HG02870 (cell line): ENCODE measurements at regions not wholly inside any gene's neighbourhood (a gene's known extent, or its start where the extent isn't known, plus 50 kb on each side); places are given as distances from the start of the nearest gene placed in this dataset.
"Not testable (repeated sequence)": the region's sequence is repeated elsewhere in the genome, so short reads cannot be mapped to it uniquely, and the experiment has no call there.

Experiments used
- ATAC-seq: cut with Tn5 transposase; IDR thresholded peaks from one replicate; pipeline ENCODE4 v1.9.1; 2021; ENCODE audit warnings: mild to moderate bottlenecking, moderate library complexity; ENCODE audit not compliant: unreplicated experiment

DNA sequence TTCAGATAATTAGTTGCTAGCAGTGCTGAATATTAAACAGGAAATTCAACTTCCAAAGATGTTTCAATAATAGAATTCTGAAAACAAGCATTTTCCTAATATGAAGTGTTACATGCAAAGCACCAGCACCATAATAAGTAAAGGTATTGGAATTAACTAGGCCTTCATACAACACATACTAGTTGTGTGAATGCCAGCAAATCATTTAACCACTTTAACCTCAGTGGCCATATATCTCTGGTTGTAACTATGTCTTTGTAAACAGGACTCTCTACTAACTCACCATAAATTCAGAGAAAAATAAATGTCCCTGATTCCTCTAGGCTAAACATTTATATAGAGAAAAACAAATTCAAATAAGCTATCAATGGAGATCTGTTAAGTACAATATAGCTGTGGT lies 65.1 kb upstream of the NBPF26 start:
- ATAC-seq = not testable (repeated sequence)

DNA sequence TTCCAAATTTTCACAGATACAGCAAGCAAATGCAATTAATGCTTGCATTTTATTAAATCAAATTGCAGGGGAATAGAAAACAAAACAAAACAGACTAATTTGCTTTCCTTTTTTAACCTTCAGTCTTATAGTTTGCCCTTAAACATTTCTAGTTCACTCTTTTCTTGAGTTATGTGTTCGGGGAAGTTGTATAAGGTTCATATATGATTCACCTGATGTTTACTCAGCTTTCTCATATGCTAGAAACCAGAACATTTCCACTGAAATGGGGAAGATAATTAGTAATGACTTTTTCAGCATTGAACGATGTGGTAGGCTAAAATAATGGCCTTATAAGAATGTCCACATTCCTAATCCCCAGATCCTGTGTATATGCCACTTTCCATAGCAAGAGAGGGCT lies 64.6 kb upstream of the NBPF26 start:
- not testable (repeated sequence) for ATAC-seq

DNA sequence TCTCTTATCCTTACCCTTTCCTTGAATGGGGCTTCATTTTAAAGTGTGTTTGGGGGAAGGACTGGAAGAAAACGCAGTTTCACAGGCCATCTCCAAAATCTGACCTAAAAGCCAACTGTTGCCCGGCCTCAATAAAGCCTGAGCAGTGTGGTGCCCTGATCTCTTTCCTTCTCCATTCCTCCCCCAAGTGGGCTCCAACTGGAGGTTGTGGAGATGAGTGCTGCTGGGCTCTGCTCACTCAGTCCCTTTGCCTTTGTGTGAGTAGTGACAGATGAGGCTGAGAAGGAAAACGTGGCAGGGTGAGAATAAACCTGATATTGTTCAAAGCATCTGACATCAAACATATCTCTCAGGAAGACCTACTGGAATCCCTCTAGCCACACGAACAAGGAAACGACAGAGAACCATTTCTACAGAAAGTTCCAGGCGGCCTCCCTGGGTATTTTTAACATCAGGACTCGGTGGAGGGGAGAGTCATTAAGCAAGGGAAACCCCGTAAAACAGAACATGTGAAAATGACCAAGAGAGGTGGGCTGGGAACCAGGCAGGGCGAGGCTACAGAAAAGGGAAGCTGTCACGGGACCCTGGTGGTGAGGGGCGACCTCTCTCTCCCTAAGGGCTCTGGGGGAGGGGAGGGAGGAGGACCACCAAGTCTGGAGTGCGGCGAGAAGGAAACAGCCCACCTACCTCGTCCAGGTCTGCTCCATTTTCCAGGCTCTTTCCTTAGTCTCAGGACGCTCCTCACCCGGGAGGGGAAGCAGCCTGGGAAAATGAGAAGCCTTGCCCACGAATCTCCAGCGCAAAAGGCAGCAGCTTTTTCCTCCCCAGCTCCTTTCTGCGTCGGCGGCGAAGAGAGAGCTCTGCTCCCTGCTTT lies 59.1 kb upstream of the NBPF26 start:
- not testable (repeated sequence) for ATAC-seq

DNA sequence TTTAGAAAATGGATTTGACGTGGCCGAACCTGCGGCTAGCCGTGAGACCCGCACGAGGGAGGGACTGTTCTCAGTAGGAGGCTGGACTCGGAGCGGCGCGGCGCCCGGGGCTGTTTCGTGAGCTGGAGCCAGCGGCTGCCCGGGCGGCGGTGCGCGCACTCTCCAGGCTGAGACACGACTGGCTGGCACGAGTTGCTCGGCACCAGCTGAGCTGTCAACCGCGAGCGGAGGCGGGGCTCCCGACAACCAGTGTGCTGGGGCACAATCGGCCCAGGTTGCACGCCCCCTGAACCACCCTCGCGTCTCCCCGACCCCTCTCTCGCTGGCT lies 58.5 kb upstream of the NBPF26 start:
- not testable (repeated sequence) for ATAC-seq

DNA sequence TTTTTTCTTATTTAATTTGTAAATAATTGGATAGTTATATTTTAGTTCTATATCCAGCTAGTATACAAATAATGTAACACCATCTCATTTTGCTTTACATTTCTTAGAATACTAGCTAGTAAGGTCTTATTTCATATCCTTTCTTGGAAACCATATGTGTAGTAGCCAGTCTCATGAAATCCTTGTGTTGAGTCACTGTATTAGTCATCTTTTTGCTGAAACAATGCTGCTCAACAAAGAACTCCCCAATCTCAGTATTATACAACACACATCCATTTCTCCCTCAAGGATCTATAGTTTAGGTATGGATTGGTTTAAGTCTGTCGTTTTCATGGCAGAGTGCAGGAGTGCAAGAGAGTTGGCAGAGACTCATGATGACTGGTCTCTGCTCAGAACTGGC lies 55.6 kb upstream of the NBPF26 start:
- not testable (repeated sequence) for ATAC-seq
